Fibroblast of lung (primary cell): ENCODE measurements at regions not wholly inside any gene's neighbourhood (a gene's known extent, or its start where the extent isn't known, plus 50 kb on each side); places are given as distances from the start of the nearest gene placed in this dataset.

Experiments
- DNase-seq, 2 donors: peaks; one replicate each; pipeline versions ENCODE4 v3.0.0 to v3.0.0-alpha.2; 2010; ENCODE audit warnings: low read depth in 2 of 2
- H2AFZ ChIP-seq: 2 replicates; pipeline ENCODE4 v1.5.1; 2012; ENCODE audit warnings: low read length, control low read depth, inconsistent platforms
- H3K27ac ChIP-seq: 2 replicates; pipeline ENCODE4 v1.5.1; 2011; ENCODE audit warnings: low read length, control low read depth; ENCODE audit not compliant: insufficient read depth
- H3K27me3 ChIP-seq: 2 replicates; pipeline ENCODE4 v1.5.1; 2011; ENCODE audit warnings: mild to moderate bottlenecking, low read length; ENCODE audit not compliant: control insufficient read depth, insufficient read depth
- H3K36me3 ChIP-seq: 2 replicates; pipeline ENCODE4 v1.5.1; 2011; ENCODE audit warnings: low read length; ENCODE audit not compliant: control insufficient read depth, insufficient read depth
- H3K4me1 ChIP-seq: 2 replicates; pipeline ENCODE4 v1.5.1; 2011; ENCODE audit warnings: low read length; ENCODE audit not compliant: control insufficient read depth, insufficient read depth; ENCODE audit errors: extremely low read depth
- H3K4me2 ChIP-seq: 2 replicates; pipeline ENCODE4 v1.5.1; 2011; ENCODE audit warnings: low read length, control low read depth; ENCODE audit not compliant: insufficient read depth; ENCODE audit errors: extremely low read depth
- H3K4me3 ChIP-seq, 4 experiments: fragments of 200-600 bp in 1 of 4; sonication (generic) in 1 of 4; replicated peaks in 1 of 4; 2 replicates each; pipeline ENCODE4 v1.5.1; 2011 to 2016; ENCODE audit warnings: low read length in 4 of 4, low read depth in 3 of 4, mild to moderate bottlenecking in 3 of 4, control low read depth in 2 of 4, inconsistent platforms in 1 of 4, mixed read lengths in 1 of 4; ENCODE audit not compliant: insufficient read depth in 1 of 4; ENCODE audit errors: control extremely low read depth in 1 of 4
- H3K79me2 ChIP-seq: 2 replicates; pipeline ENCODE4 v1.5.1; 2012; ENCODE audit warnings: mild to moderate bottlenecking, low read length, inconsistent platforms; ENCODE audit not compliant: control insufficient read depth, insufficient read depth
- H3K9ac ChIP-seq: 2 replicates; pipeline ENCODE4 v1.5.1; 2011; ENCODE audit warnings: mild to moderate bottlenecking, low read length, control low read depth; ENCODE audit not compliant: insufficient read depth
- H3K9me3 ChIP-seq: 2 replicates; pipeline ENCODE4 v1.5.1; 2012; ENCODE audit warnings: low read depth, low read length; ENCODE audit not compliant: control insufficient read depth, insufficient read depth
- H4K20me1 ChIP-seq: 2 replicates; pipeline ENCODE4 v1.5.1; 2011; ENCODE audit warnings: low read length; ENCODE audit not compliant: control insufficient read depth, insufficient read depth; ENCODE audit errors: extremely low read depth
- EZH2 ChIP-seq: IDR thresholded peaks from 2 replicates; pipeline ENCODE4 v1.5.1; 2012; ENCODE audit warnings: low read length, control low read depth, mild to moderate bottlenecking; ENCODE audit errors: missing control alignments
- TF ChIP-seq, protein P1 (sequence below), 2 donors: IDR thresholded peaks in 1 of 2; conservative IDR thresholded peaks in 1 of 2; 1 replicate in 1 of 2; 2 replicates in 1 of 2; pipeline ENCODE4 v1.5.1; 2011 to 2012; ENCODE audit warnings: low read length in 2 of 2, control low read depth in 1 of 2, inconsistent platforms in 1 of 2, low read depth in 1 of 2, mild to moderate bottlenecking in 1 of 2

DNA sequence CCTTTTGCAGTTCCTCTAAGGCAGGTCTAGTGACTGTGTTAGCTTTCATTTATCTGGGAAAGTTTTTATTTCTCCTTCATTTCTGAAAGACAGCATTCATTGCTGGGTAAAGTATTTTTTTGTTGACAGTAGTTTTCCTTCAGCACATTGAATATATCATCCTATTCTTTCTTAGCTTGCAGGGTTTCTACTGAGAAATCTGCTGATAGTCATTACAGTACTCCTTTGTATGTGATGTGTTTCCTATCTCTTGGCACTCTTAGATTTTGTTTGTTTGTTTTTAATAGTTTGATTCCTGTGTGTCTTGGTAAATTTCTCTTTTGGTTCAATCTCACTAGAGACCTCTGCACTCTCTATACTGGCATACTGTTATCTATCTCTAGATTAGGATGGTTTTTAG lies 1667.9 kb downstream of the SLITRK1 start:
- H3K9me3 ChIP-seq = no peaks in the 10 kb centered on the region
- no peak overlapping the region for H3K27ac ChIP-seq
- H3K9ac ChIP-seq = no peak overlapping the region
- H3K79me2 ChIP-seq = no peaks in the 10 kb centered on the region
- no peaks in the 10 kb centered on the region for H3K36me3 ChIP-seq
- H3K4me1 ChIP-seq = no peaks in the 10 kb centered on the region
- no peaks in the 10 kb centered on the region for H3K27me3 ChIP-seq
- no peak overlapping the region for H3K4me3 ChIP-seq
- no peak overlapping the region for H3K4me2 ChIP-seq
- no peak overlapping the region for H2AFZ ChIP-seq
- TF ChIP-seq, protein P1, sequence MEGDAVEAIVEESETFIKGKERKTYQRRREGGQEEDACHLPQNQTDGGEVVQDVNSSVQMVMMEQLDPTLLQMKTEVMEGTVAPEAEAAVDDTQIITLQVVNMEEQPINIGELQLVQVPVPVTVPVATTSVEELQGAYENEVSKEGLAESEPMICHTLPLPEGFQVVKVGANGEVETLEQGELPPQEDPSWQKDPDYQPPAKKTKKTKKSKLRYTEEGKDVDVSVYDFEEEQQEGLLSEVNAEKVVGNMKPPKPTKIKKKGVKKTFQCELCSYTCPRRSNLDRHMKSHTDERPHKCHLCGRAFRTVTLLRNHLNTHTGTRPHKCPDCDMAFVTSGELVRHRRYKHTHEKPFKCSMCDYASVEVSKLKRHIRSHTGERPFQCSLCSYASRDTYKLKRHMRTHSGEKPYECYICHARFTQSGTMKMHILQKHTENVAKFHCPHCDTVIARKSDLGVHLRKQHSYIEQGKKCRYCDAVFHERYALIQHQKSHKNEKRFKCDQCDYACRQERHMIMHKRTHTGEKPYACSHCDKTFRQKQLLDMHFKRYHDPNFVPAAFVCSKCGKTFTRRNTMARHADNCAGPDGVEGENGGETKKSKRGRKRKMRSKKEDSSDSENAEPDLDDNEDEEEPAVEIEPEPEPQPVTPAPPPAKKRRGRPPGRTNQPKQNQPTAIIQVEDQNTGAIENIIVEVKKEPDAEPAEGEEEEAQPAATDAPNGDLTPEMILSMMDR (conservative IDR thresholded peaks at IDR 0.05 in 1 of 2, IDR thresholded peaks at IDR 0.05 in 1 of 2; ENCODE audit: low read depth in 1 of 2, low read length in 2 of 2) = no peak
- no peak for TF ChIP-seq EZH2
- no peak for DNase-seq
- no peaks in the 10 kb centered on the region for H4K20me1 ChIP-seq

DNA sequence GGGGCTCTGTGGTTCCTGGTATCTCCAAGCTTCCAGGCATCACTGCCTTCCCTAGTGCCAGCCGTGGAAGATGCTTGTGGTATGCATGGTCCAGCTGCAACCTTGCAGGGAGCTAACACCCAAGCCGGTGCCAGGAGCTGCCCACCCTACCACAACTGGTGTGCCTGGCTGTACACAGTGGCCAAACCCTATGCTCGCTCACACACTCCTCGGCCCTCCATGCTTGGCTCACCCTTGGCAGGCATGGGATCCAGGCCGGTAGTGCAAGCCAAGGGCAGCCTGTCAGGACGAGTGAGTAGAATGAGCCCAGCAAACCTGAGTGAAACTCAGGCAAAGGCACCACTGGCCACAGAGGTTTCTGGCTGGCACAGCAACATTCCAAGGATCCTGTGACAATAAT lies 1676.0 kb downstream of the SLITRK1 start:
- Histone ChIP-seq H3K79me2 (no peaks in the 10 kb centered on the region), H3K4me2 (no peak overlapping the region), H3K9me3 (no peaks in the 10 kb centered on the region), H3K9ac (no peak overlapping the region), H3K27ac (no peak overlapping the region), H4K20me1 (no peaks in the 10 kb centered on the region), H3K27me3 (no peaks in the 10 kb centered on the region), H3K4me3 (no peak overlapping the region), H3K4me1 (no peaks in the 10 kb centered on the region), H2AFZ (no peak overlapping the region), H3K36me3 (no peaks in the 10 kb centered on the region)
- DNase-seq = no peak
- no peak for TF ChIP-seq EZH2
- TF ChIP-seq, protein P1 (conservative IDR thresholded peaks at IDR 0.05 in 1 of 2, IDR thresholded peaks at IDR 0.05 in 1 of 2; ENCODE audit: low read depth in 1 of 2, low read length in 2 of 2) = no peak

DNA sequence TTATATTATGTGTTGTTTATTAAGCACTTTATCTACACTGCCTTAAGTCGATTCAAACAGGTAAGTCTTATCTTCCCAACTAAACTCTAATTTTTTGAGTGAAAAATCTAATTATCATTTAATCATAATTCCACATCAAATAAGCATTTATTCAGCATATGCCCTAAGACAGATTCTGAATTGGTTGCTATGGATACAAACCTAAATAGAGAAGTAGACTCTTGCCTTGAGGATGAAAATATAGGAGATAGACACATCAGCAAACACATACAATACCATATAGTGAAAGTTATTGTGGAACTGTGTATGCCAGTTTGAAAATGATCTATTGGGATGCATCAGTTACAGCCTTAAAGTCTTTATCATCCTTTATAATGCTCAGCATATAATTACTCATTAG lies 1679.9 kb downstream of the SLITRK1 start:
- Histone ChIP-seq H3K4me1 (no peaks in the 10 kb centered on the region), H3K4me3 (no peak overlapping the region), H4K20me1 (no peaks in the 10 kb centered on the region), H3K9ac (no peak overlapping the region), H2AFZ (no peak overlapping the region), H3K9me3 (no peaks in the 10 kb centered on the region), H3K27me3 (no peaks in the 10 kb centered on the region), H3K4me2 (no peak overlapping the region), H3K27ac (no peak overlapping the region), H3K79me2 (no peaks in the 10 kb centered on the region), H3K36me3 (no peaks in the 10 kb centered on the region)
- TF ChIP-seq, protein P1 (conservative IDR thresholded peaks at IDR 0.05 in 1 of 2, IDR thresholded peaks at IDR 0.05 in 1 of 2; ENCODE audit: low read depth in 1 of 2, low read length in 2 of 2) = no peak
- no peak for TF ChIP-seq EZH2
- no peak for DNase-seq
